SK-N-SH (cell line): ENCODE measurements at regions not wholly inside any gene's neighbourhood (a gene's known extent, or its start where the extent isn't known, plus 50 kb on each side); places are given as distances from the start of the nearest gene placed in this dataset.

ENCODE experiments used
- CTCF ChIA-PET: fragments of 300-600, 350-600 bp; formaldehyde crosslinking; extraction: SDS; loops from one replicate; lab custom pipeline; 2021; lab: Yijun Ruan, JAX
- POLR2A ChIA-PET: fragments of 350-600 bp; sonication (Branson Sonifier 250); formaldehyde crosslinking; extraction: SDS; loops from one replicate; lab custom pipeline; 2020; ENCODE audit warnings: antibody characterized with exemption, inconsistent platforms; lab: Yijun Ruan, JAX
- DNase-seq: peaks from one replicate; pipeline ENCODE4 v3.0.0; 2012
- H2AFZ ChIP-seq: fragments of 200-600 bp; sonication (generic); 2 replicates; pipeline ENCODE4 v1.8.1; 2016; ENCODE audit warnings: antibody characterized with exemption, mild to moderate bottlenecking, low read depth
- H3F3A ChIP-seq: fragments of 200-600 bp; sonication (generic); replicated peaks from 2 replicates; pipeline ENCODE3; 2016; ENCODE audit warnings: antibody characterized with exemption, mild to moderate bottlenecking; ENCODE audit not compliant: insufficient read depth
- H3K27ac ChIP-seq, 2 experiments: fragments of 200-500 bp in 1 of 2; fragments of 200-600 bp in 1 of 2; sonication (Bioruptor generic) in 1 of 2; sonication (generic), shearing (Covaris generic) in 1 of 2; 2 replicates each; pipeline versions ENCODE4 v1.5.1 to v1.6.1; 2014 to 2016; ENCODE audit warnings: low read depth in 2 of 2, inconsistent platforms in 1 of 2, low read length in 1 of 2, mild to moderate bottlenecking in 1 of 2, mixed read lengths in 1 of 2
- H3K27me3 ChIP-seq: fragments of 200-600 bp; sonication (generic), shearing (Covaris generic); 2 replicates; pipeline ENCODE4 v1.6.1; 2016; ENCODE audit warnings: mixed run types; ENCODE audit not compliant: insufficient read depth
- H3K36me3 ChIP-seq, 2 experiments: fragments of 200-500 bp in 1 of 2; fragments of 200-600 bp in 1 of 2; sonication (Bioruptor generic) in 1 of 2; sonication (generic) in 1 of 2; replicated peaks in 1 of 2; 2 replicates each; pipeline versions ENCODE3 to v1.5.1; 2014 to 2016; ENCODE audit warnings: low read length in 1 of 2, mild to moderate bottlenecking in 1 of 2; ENCODE audit not compliant: insufficient read depth in 2 of 2, control insufficient read depth in 1 of 2
- H3K4me1 ChIP-seq, 2 experiments: fragments of 200-500 bp in 1 of 2; fragments of 200-600 bp in 1 of 2; sonication (Bioruptor generic) in 1 of 2; sonication (generic), shearing (Covaris generic) in 1 of 2; 2 replicates each; pipeline versions ENCODE4 v1.5.1 to v1.6.1; 2014 to 2016; ENCODE audit warnings: low read depth in 1 of 2, low read length in 1 of 2, mixed run types in 1 of 2; ENCODE audit not compliant: insufficient read depth in 2 of 2, control insufficient read depth in 1 of 2
- H3K4me2 ChIP-seq: fragments of 200-600 bp; sonication (generic), shearing (Covaris generic); 2 replicates; pipeline ENCODE4 v1.6.1; 2017; ENCODE audit warnings: mixed run types
- H3K4me3 ChIP-seq, 2 experiments: fragments of 200-500 bp in 1 of 2; fragments of 200-600 bp in 1 of 2; sonication (Bioruptor generic) in 1 of 2; sonication (generic), shearing (Covaris generic) in 1 of 2; 2 replicates each; pipeline versions ENCODE4 v1.5.1 to v1.8.1; 2014 to 2016; ENCODE audit warnings: low read depth in 2 of 2, inconsistent platforms in 1 of 2, low read length in 1 of 2, mild to moderate bottlenecking in 1 of 2, mixed read lengths in 1 of 2, moderate library complexity in 1 of 2
- H3K79me2 ChIP-seq: fragments of 200-600 bp; sonication (generic); 2 replicates; pipeline ENCODE4 v1.8.1; 2017; ENCODE audit warnings: mild to moderate bottlenecking; ENCODE audit not compliant: insufficient read depth
- H3K9ac ChIP-seq: fragments of 200-600 bp; sonication (generic); 2 replicates; pipeline ENCODE4 v1.6.1; 2017; ENCODE audit warnings: mixed run types
- H3K9me2 ChIP-seq: fragments of 200-600 bp; sonication (generic); 2 replicates; pipeline ENCODE4 v1.6.1; 2017; ENCODE audit warnings: mixed run types
- H3K9me3 ChIP-seq: fragments of 200-600 bp; sonication (generic); 2 replicates; pipeline ENCODE4 v1.6.1; 2017; ENCODE audit warnings: mixed run types, mild to moderate bottlenecking, moderate library complexity
- H4K20me1 ChIP-seq: fragments of 200-600 bp; sonication (generic); 2 replicates; pipeline ENCODE4 v1.6.1; 2017; ENCODE audit warnings: mild to moderate bottlenecking, mixed run types; ENCODE audit not compliant: insufficient read depth
- MAX ChIP-seq: IDR thresholded peaks from 2 replicates; pipeline ENCODE4 v1.4.0; 2012; ENCODE audit warnings: low read depth
- NFIC ChIP-seq: IDR thresholded peaks from 2 replicates; pipeline ENCODE4 v1.4.0; 2012; ENCODE audit warnings: borderline replicate concordance
- NRF1 ChIP-seq: IDR thresholded peaks from 2 replicates; pipeline ENCODE4 v1.6.1; 2012; ENCODE audit warnings: low read depth, mild to moderate bottlenecking, low read length
- PBX3 ChIP-seq: IDR thresholded peaks from 2 replicates; pipeline ENCODE4; 2012
- RAD21 ChIP-seq: IDR thresholded peaks from 2 replicates; pipeline ENCODE4 v1.6.1; 2012; ENCODE audit warnings: mild to moderate bottlenecking, low read length
- RCOR1 ChIP-seq: fragments of 150-350 bp; IDR thresholded peaks from 2 replicates; pipeline ENCODE4 v1.6.1; 2017; ENCODE audit warnings: antibody characterized with exemption, low read length
- SIN3A ChIP-seq: IDR thresholded peaks from 2 replicates; pipeline ENCODE4 v1.6.1; 2012; ENCODE audit warnings: low read depth, mild to moderate bottlenecking, low read length, moderate library complexity, borderline replicate concordance
- USF2 ChIP-seq: fragments of 150-350 bp; IDR thresholded peaks from 2 replicates; pipeline ENCODE4 v1.6.1; 2017; ENCODE audit warnings: antibody characterized with exemption, low read length, low read depth, borderline replicate concordance
- WGBS: methylation state at CpG from one replicate; pipeline ENCODE4 v1.1.6; 2017; ENCODE audit warnings: low lambda C conversion rate; 5-methylcytosine and 5-hydroxymethylcytosine counted together

- no peak for DNase-seq
- TF ChIP-seq USF2 = no peak
- TF ChIP-seq MAX = no peak
- TF ChIP-seq RAD21 = no peak
- 83% methylated on average over 6 of the region's 7 CpGs for WGBS
Observed at GRCh38 chr20:58580474-58580835, 65.3 kb upstream of the APCDD1L start.

GRCh38 chr20:58579819-58580473 is 64.7 kb upstream of the APCDD1L start:
- Histone ChIP-seq H3K4me2 (no peak overlapping the region), H3F3A (no peaks in the 10 kb centered on the region), H2AFZ (no peak overlapping the region), H3K27me3 (no peaks in the 10 kb centered on the region)
- POLR2A ChIA-PET = no interaction called here
- TF ChIP-seq MAX (no peak), USF2 (no peak), RCOR1 (no peak), NFIC (no peak), PBX3 (no peak), NRF1 (no peak), SIN3A (no peak)
- TF ChIP-seq, all 33 proteins: peak for 0
- H3K79me2 ChIP-seq = no peaks in the 10 kb centered on the region
- H3K9ac ChIP-seq = no peak overlapping the region
- H3K36me3 ChIP-seq = no peaks in the 10 kb centered on the region
- H3K9me3 ChIP-seq = no peaks in the 10 kb centered on the region
- no peaks in the 10 kb centered on the region for H3K4me1 ChIP-seq
- H3K9me2 ChIP-seq = no peaks in the 10 kb centered on the region
- H3K4me3 ChIP-seq = no peak overlapping the region
- 92% methylated on average over 20 of the region's 23 CpGs for WGBS
- CTCF ChIA-PET = no interaction called here
- DNase-seq = no peak
- H3K27ac ChIP-seq = no peak overlapping the region
- no peaks in the 10 kb centered on the region for H4K20me1 ChIP-seq

More at GRCh38 chr20:58580474-58580835, 65.3 kb upstream of the APCDD1L start:
- H3K4me2 ChIP-seq = no peak overlapping the region
- no peaks in the 10 kb centered on the region for H3K9me3 ChIP-seq
- H3K36me3 ChIP-seq = no peaks in the 10 kb centered on the region
- ChIA-PET POLR2A (no interaction called here), CTCF (no interaction called here)
- H3K27me3 ChIP-seq = no peaks in the 10 kb centered on the region
- no peak overlapping the region for H3K9ac ChIP-seq
- H3K9me2 ChIP-seq = no peaks in the 10 kb centered on the region
- H4K20me1 ChIP-seq = no peaks in the 10 kb centered on the region
- H3K27ac ChIP-seq = no peak overlapping the region
- H3K79me2 ChIP-seq = no peaks in the 10 kb centered on the region
- no peaks in the 10 kb centered on the region for H3K4me1 ChIP-seq
- no peak overlapping the region for H2AFZ ChIP-seq
- H3F3A ChIP-seq = no peaks in the 10 kb centered on the region
- no peak overlapping the region for H3K4me3 ChIP-seq
